HG03457 (cell line): ENCODE measurements at regions not wholly inside any gene's neighbourhood (a gene's known extent, or its start where the extent isn't known, plus 50 kb on each side); places are given as distances from the start of the nearest gene placed in this dataset.

Source experiments
- ATAC-seq: cut with Tn5 transposase; IDR thresholded peaks from one replicate; pipeline ENCODE4 v1.9.1; 2021; ENCODE audit warnings: moderate number of reproducible peaks; ENCODE audit not compliant: unreplicated experiment

DNA sequence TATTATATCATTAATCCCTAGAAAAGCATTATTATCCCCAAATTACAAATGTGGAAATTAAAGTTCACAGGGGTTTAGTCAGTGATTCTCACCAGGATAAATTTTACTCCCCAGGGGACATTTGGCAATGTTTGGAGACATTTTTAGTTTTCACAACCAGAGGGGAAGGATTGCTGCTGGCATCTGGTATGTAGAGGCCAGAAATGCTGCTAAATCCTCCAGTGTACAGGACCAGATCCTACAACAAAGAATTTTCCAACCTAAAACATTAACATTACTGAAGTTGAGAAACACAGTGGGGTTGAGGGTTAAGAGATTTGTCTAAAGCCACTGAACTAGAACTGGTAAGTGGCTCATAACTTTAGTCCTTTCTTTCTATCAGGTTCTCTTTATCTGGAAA lies 162.0 kb upstream of the SYT6 start:
- no peak for ATAC-seq

DNA sequence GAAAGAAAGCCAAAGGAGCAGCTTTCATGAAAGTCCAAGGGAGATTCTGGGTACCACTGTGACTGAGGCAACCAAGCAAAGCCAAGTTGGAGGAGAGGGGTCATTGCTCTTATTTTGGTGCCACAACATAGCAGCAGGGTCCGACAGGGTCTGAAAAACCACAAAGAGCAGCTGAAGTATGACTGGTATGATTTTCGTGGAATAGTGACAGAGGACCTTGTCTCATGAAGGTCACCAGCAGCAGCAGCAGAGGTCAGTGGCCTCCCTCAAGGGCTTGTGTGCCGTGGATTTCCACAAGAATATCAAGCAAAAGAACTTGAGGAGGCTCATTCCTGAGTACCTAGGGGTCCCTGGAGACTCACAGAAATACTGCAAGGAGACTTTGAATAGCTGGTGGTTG lies 160.9 kb upstream of the SYT6 start:
- ATAC-seq: no peak

DNA sequence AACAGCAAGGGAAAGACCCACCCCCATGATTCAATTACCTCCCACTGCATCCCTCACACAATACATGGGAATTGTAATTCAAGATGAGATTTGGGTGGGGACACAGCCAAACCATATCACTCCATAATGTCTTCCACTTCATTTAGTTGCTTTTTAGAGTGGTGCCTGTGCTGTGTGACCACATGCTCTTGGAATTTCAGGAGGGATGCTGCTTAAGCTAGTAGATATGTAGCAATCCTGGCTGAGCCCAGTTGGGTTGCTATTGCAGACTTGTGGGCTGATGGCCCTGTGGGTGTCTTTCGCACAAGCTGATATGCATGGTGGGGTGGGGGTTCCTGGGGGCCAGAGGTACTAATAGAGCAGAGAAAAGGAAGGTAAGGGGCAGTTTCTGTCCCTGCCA lies 160.4 kb upstream of the SYT6 start:
- no peak for ATAC-seq

DNA sequence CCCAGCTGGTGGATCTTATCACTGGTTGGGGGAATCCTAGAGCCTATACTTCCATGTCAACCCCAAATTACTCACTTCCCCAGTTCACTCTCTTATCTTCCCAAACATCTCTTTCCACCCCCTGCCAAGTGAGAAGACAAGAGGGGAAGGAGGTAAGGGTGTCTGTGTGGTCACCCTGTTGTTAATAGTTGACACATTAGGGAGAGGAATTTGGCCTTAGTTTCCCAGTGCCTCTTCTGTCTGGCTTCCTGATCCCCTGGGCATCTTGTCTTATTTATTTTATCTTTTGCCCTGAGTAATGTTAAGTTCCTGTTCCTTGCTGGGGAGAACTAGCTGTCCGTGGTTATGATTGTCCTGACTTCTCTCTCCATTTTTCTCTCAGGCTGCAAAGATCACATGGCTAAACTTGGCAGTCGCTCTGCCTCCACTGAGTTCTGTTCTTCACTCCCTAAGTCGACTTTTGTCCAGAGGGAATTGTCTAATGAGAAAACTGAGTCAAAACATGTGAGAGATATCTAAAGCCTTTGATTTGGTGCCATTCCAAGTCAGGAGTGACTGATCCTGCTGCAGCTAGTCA lies 157.1 kb upstream of the SYT6 start:
- no peak for ATAC-seq

DNA sequence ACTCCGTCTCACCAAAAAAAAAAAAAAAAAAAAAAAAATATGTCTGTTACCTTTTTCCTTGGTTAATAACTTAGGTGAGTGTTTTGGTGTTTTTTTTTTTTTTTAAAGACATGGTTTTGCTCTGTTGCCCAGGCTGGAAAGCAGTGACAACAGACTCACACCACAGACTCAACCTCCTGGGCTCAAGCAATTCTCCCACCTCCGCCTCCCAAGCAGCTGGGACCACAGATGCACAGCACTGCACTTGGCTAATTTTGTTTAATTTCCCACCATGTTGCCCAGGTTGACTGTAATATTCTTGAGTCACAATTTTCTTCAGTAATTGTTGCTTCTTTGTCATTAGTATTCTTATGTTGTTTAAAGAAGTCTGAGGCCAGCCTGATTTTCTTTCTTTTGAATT lies 149.2 kb upstream of the SYT6 start:
- ATAC-seq: no peak

DNA sequence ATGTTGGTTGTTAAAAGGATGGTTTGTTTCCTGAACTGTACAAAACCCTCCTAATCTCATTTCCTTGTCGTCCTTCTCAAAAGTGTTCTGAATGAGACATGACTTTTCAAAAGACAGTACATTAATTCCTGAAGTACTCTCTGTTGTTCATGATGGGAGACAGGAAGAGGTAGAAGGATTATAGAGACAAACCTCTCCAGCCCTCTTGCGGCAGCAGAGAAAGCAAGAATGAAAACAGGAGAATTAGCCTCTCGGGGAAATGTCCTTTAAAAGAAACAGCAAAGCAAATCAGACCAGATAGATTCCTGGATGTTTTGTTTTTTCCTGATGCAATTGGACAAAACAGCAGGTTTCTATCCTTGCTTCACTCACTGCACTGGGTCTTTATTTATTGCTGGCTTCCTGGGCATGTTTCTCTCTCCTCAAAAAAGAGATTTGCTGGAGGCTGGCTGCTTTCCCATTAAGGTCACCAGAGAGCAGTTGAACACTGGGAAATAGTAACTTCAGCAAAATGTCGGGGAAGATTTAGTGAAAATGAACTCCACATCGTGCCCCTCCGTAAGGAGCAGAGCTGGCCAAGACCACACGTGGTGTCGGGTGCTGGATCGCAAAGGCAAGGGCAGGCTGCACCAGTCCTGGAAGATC lies 145.8 kb upstream of the SYT6 start:
- ATAC-seq: no peak

DNA sequence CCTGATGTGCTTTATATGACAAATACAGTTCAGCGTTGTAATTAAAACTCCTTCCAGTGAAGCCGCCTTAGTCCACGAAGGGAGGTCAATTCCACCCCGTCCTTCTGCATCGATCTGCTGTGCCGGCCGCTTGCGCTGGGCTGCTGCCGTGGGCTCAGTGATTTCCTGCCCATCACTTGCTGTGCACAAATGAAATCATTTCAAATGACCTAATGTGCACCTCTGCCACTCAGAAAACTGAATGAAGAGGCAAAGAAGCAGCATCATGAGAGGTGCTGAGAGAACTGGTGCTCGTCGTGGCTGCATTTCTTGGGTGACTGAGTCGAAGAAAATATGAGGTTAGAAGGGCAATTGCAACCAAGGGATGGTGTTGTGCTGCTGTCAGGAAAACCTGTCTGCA lies 144.3 kb upstream of the SYT6 start:
- ATAC-seq: no peak

DNA sequence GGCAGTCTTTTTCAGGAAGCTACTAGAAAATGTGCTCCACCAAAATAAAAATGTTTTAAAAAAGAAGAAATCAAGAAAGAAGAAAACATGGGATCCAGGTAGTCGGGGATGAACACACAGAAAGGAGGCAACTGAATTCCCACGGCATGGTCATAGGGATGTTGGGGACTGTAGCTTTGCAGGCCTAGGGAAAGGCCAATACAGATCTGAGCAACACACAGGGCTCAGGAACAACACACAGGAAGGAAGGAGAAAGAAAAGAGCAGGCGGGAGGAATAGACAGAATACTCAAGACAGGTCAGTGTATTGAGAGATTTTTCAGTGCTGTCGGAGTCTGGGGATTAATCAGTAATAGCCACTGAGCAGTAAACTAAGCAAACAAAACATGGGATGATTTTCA lies 142.7 kb upstream of the SYT6 start:
- ATAC-seq: no peak

DNA sequence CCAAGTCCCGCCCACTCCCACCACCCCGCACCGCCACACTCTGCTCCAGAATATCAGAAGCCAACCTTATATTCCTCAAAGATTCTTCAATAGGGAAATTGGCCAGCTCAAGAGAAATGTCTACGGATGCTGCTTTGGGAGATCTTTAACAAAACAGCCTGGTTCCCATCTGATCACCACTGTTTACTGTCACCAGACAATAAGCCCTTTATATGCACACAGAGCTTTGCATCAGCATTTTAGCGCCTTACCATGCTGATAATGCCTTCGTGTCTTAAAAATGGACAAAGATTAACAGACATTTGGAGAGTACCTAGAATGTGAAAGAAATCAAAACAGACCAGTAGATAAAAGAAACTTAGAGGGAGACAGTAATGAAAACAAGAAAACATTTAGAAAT lies 141.7 kb upstream of the SYT6 start:
- ATAC-seq: no peak

DNA sequence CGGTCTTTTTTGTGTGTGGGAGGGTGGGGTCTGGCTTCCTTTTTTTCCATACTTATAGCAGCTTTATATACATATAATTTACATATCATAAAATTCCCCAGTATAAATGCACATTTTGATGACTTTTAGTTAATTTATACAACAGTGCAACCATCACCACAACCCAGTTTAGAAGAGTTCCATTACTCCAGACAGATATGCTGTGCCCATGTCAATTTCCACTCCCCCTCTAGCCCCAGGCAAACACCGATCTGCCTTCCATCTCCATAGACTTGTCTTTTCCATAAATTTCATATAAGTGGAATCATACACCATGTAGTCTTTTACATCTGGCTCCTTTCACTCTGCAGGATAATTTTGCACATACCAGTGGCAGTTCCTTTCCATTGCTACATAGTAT lies 139.2 kb upstream of the SYT6 start:
- ATAC-seq: no peak

DNA sequence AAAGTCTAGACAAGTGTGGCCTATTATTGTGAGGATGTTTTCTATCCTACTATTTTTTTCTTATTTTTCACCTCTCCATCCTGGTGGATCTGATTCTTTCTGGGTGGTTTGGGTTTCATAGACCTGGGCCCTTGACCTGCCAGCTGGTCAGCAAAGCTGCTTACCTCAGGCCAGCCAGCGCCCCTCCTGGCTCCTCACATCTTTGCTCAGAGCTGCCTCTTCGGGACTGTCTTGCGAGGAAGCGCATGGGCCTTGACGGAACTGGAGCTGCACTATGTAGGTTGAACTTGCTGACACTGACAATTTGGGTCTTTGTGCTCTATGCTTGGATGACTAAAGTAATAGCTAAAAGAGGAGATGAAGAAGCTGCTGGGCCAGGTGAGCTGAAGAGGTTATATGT lies 138.5 kb upstream of the SYT6 start:
- ATAC-seq: no peak

DNA sequence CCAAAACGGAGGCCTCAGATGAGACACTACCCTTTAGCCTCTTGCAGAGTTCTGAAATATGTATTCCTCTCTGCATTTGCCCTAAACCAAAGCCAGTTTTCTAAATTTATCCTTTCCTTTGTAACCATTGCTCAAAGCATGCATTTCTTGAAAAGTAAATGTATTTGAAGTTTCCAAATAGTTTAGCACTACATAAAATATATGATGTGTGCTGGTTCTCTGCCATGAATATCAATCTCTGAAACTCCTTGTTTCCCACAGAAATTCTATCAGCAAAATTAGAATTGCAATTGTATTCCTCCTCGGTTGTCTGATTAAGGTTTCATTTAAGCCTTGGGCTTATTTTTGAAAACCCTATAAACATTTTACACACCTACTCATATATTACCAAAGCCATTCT lies 137.1 kb upstream of the SYT6 start:
- no peak for ATAC-seq

DNA sequence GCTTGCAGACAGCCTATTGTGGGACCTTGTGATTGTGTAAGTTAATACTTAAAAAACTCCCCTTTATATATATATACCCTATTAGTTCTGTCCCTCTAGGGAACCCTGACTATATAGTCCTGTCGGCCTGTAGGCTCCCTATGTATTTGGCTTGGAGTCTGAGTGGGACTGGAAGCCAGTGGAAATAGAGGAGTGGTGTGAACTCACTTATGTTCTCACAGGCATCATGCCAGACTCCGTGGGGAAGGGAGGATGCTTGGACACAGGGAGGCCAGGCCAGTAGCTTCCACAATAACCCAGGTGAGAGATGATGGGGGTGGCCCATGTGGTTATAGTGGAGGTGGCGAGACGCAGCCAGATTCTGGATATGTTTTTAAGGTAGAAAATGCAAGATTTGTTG lies 136.7 kb upstream of the SYT6 start:
- ATAC-seq: no peak

DNA sequence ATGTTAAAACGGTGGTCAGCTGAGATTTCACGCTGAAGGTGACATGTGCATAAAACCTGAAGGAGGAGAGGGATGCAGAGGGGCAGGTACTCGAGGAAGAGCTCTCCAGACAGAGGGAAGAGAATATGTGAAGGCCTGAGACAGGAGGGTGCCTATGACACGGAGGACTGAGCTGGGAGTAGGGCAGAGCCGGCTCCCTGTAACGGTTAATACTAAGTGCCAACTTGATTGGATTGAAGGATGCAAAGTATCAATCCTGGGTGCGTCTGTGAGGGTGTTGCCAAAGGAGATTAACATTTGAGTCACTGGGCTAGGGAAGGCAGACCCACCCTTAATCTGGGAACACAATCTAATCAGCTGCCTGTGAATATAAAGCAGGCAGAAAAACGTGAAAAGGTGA lies 136.2 kb upstream of the SYT6 start:
- no peak for ATAC-seq

DNA sequence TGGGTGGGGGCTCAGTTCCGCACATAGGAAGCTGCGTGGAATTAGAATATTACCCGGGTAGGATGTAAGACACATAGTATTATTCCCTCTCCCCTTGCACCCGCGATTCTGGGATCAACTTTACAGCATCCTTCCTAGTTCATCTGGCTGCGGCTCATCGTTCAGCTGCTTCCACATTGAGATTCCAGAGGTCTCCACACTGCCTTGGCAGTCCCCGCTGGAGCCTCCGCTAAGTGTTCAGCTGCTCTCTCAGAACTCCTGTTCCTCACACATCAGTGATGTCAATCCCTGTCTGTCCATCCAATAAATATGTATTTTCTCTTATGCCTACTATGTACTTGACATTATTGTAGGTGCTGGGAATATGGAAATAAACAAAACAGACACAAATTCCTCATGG lies 135.6 kb upstream of the SYT6 start:
- ATAC-seq: no peak

DNA sequence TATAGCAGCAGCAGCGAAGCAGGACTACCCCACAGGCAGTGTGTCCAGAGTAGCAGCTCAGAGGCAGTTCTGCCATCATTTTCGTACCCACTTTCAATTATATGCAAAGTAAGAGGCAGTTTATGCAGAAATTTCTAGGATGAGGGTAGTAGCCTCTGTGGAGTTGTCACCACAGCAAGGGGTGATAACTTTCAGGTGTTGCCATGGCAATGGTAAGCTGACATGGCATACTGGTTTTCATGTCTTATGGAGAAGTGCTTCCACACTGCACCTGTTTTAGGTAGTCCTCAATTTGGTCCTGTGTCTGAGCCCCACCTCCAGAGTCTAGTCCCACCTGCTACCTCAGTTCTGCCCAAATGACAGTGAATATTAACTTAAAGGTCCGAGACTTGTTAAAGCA lies 133.3 kb upstream of the SYT6 start:
- ATAC-seq: no peak

DNA sequence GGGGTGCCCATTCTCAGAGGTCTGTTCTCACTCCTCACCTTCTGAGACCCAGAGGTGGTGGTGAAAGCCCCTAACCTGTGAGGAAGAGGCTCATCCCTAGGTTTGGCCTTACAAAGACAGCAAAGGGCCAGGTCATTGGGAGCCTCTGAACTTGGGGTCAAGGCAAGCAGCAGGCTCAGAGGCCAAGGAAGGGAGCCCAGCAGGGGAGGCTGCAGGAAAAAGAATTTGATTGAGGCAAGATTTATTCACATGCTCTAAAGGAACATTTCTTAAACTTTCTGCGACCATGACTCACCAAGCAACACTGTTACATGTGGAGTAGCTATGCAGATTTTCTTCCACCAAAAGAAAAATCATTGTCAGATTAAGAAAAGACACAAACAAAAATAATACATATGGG lies 132.5 kb upstream of the SYT6 start:
- ATAC-seq: no peak

DNA sequence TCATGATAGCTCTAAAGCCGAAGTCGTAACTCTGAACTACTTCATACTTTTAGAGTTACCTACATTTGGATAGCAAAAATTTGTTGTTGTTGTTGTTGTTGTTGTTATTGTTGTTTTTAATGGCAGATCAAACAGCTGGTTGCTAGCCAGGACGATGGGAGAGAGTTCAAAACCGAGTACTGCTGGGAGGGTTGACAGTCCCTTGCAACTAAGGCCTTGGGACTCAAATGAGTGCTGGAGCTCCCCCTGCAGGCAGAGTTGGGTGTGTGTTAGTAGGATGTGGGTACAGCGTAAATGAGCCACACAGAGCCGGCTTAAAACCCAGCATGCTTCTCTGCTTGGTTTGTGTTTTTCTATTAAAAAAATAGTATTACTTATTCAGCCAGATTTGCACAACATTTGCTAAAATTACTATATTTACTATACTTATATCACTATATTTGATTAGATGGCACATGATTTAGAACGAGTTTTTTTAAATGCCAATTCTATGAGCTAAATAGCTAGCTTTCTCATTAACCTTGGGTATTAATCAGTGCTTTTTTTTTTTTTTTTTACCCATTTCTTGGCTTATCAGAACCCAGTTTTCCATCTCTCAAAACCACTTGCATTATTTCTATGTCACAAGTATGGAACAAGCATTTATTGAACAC lies 129.2 kb upstream of the SYT6 start:
- peak; percentile 86 for ATAC-seq

DNA sequence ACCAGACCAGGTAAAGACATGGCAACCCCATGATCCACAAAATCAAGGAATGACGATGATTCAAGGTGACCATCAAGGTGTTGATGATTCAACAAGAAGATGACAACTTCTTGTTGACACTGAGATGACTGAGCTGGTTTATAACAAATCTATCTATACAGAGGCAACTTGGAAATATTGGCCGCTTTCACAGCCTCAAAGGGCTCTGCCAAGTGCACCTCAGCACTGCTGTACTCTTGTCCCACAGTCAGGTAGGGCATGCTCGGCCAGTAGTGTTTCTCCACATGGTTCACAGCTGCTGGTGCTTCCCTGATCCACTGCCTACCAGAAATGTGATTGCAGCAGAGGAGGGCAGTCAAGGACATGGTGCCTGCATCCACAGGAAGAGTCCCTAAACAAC lies 125.2 kb upstream of the SYT6 start:
- no peak for ATAC-seq

DNA sequence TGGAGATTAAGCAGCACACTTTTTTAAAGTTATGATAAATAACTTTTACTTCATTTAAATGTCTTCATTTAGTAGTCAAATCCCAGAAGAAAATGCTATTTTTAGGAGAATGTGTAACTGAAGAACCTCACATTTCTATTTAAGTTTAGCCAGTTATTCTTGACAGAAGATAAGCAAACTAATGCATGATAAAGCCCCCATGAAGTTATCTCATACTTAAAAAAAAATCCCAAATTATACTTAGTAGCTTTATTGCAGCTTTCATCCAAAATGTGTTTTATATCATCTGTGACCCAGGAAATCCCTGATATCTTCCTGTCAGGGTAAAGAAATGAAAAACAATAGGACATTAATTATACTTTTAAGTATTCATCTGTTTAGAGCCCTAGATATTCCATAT lies 124.8 kb upstream of the SYT6 start:
- no peak for ATAC-seq

DNA sequence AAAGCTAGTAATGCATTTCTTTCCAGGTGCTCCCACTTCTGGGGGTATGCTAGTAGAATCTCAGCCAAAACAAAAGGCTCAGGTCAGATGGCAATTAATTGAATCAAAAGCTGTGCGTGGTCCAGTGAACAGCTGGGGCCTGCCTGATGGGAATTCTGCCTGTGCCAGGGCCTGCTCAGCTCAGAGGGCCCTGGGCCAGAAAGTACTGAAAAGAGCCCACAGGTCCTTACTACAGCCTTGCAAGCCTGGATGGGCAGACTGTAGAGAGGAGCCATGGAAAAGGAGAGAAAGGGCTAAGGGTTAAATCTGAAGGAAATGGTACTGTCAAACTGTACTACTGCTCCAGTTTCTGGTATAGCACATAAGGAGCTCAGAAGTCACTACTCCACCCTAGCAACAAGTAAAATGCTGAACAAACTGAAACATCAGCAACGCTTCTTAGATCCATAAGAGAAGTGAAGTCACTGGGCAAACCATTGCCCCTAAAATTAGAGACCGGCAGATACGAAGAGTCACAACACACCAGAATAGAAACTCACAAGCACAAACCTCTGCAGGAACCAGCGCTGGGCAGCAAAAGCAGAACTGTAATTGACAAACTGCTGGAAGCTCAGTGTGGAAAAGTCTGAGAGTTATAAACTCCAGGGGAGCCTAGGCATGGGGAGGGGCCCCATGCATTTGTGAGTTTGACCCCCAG lies 121.1 kb upstream of the SYT6 start:
- ATAC-seq: no peak

DNA sequence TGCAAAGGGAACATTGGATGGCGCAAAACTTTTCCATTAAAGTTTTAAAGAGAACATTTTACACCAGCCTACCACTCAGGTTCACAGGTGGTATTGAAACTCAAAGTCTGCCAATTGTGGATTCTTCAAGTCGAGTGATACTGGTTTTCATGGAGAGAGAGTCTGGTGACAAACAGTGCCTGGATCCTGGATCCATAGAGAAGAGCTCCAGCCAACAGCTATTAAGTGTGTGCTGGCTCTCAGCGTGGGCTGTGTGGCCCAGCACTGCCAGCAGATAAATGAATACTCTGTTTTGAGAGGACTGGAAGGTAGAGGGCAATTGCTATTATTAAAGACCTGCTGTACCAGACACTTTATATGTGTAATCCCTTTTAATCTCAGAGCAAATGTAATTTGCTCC lies 118.9 kb upstream of the SYT6 start:
- no peak for ATAC-seq
